ENCODE measurements at regions not wholly inside any gene's neighbourhood (a gene's known extent, or its start where the extent isn't known, plus 50 kb on each side); places are given as distances from the start of the nearest gene placed in this dataset.

GRCh38 chr13:26932465-26932864, 171.9 kb upstream of the GPR12 start:
- no peak for DNase-seq (ENCODE audit: low read depth)

GRCh38 chr13:26929971-26930730, 169.6 kb upstream of the GPR12 start:
- peak; percentile 57 for DNase-seq (ENCODE audit: low read depth)

GRCh38 chr13:26927511-26927910, 166.9 kb upstream of the GPR12 start:
- DNase-seq (ENCODE audit: low read depth): no peak

- DNase-seq (ENCODE audit: low read depth): no peak
Measured at GRCh38 chr13:26926371-26926770, 165.8 kb upstream of the GPR12 start.

- DNase-seq (ENCODE audit: low read depth): no peak
Measured at GRCh38 chr13:26923824-26924605, 163.4 kb upstream of the GPR12 start.

GRCh38 chr13:26921918-26922317, 161.3 kb upstream of the GPR12 start:
- no peak for DNase-seq (ENCODE audit: low read depth)

- DNase-seq (ENCODE audit: low read depth): no peak
Measured at GRCh38 chr13:26920614-26921355, 160.2 kb upstream of the GPR12 start.

- DNase-seq (ENCODE audit: low read depth): no peak
Measured at GRCh38 chr13:26919732-26920131, 159.1 kb upstream of the GPR12 start.

- DNase-seq (ENCODE audit: low read depth): no peak
Measured at GRCh38 chr13:26919311-26919710, 158.7 kb upstream of the GPR12 start.

GRCh38 chr13:26914624-26915023, 154.0 kb upstream of the GPR12 start:
- no peak for DNase-seq (ENCODE audit: low read depth)

- no peak for DNase-seq (ENCODE audit: low read depth)
Measured at GRCh38 chr13:26914148-26914547, 153.6 kb upstream of the GPR12 start.

GRCh38 chr13:26910754-26911465, 150.3 kb upstream of the GPR12 start:
- no peak for DNase-seq (ENCODE audit: low read depth)

- DNase-seq (ENCODE audit: low read depth): no peak
Measured at GRCh38 chr13:26909477-26909876, 148.9 kb upstream of the GPR12 start.

- DNase-seq (ENCODE audit: low read depth): no peak
Measured at GRCh38 chr13:26908126-26908525, 147.5 kb upstream of the GPR12 start.

GRCh38 chr13:26899202-26899601, 138.6 kb upstream of the GPR12 start:
- no peak for DNase-seq (ENCODE audit: low read depth)

GRCh38 chr13:26897706-26898550, 137.3 kb upstream of the GPR12 start:
- DNase-seq (ENCODE audit: low read depth): no peak

GRCh38 chr13:26896986-26897668, 136.5 kb upstream of the GPR12 start:
- DNase-seq (ENCODE audit: low read depth): no peak

- DNase-seq (ENCODE audit: low read depth): no peak
Measured at GRCh38 chr13:26895808-26896466, 135.4 kb upstream of the GPR12 start.

- DNase-seq (ENCODE audit: low read depth): no peak
Measured at GRCh38 chr13:26895081-26895807, 134.7 kb upstream of the GPR12 start.

Data from stimulated activated CD8-positive, alpha-beta memory T cell treated with anti-CD3 and anti-CD28 coated beads, Interleukin-4, amount 100 ng/mL, for 24 hours (primary cell).